ENCODE measurements at regions not wholly inside any gene's neighbourhood (a gene's known extent, or its start where the extent isn't known, plus 50 kb on each side); places are given as distances from the start of the nearest gene placed in this dataset.

DNA sequence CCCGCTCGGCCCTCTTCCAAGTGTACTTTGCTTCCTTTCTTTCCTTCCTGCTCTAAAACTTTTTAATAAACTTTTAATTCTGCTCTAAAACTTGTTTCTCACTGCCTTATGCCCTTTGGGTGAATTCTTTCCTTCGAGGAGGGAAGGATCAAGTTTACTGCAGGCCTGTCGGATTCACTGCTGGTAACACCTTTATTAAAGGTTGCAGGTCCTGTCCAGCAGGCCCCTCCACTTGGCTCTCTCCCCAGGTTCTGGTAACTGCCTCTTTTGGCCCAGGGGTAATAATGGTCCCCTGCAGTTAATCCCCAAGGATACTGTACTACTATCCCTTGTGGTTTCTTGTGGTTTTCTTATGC, 152.7 kb upstream of the EEA1 start:
- Mint-ChIP-seq H3K9me3 (ENCODE audit: unreplicated experiment) (peaks cover 10% of the 10 kb centered on the region), H3K4me3 (ENCODE audit: unreplicated experiment) (no peak overlapping the region), H3K27me3 (ENCODE audit: unreplicated experiment) (no peaks in the 10 kb centered on the region), H3K27ac (ENCODE audit: unreplicated experiment) (peak overlapping the region; percentile 85), H3K36me3 (ENCODE audit: unreplicated experiment) (no peaks in the 10 kb centered on the region), H3K4me1 (ENCODE audit: unreplicated experiment) (peaks cover 31% of the 10 kb centered on the region)
- no peak for DNase-seq (ENCODE audit: extremely low spot score, unreplicated experiment)
- TF ChIP-seq, protein P1, sequence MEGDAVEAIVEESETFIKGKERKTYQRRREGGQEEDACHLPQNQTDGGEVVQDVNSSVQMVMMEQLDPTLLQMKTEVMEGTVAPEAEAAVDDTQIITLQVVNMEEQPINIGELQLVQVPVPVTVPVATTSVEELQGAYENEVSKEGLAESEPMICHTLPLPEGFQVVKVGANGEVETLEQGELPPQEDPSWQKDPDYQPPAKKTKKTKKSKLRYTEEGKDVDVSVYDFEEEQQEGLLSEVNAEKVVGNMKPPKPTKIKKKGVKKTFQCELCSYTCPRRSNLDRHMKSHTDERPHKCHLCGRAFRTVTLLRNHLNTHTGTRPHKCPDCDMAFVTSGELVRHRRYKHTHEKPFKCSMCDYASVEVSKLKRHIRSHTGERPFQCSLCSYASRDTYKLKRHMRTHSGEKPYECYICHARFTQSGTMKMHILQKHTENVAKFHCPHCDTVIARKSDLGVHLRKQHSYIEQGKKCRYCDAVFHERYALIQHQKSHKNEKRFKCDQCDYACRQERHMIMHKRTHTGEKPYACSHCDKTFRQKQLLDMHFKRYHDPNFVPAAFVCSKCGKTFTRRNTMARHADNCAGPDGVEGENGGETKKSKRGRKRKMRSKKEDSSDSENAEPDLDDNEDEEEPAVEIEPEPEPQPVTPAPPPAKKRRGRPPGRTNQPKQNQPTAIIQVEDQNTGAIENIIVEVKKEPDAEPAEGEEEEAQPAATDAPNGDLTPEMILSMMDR (IDR thresholded peaks at IDR 0.05): no peak

DNA sequence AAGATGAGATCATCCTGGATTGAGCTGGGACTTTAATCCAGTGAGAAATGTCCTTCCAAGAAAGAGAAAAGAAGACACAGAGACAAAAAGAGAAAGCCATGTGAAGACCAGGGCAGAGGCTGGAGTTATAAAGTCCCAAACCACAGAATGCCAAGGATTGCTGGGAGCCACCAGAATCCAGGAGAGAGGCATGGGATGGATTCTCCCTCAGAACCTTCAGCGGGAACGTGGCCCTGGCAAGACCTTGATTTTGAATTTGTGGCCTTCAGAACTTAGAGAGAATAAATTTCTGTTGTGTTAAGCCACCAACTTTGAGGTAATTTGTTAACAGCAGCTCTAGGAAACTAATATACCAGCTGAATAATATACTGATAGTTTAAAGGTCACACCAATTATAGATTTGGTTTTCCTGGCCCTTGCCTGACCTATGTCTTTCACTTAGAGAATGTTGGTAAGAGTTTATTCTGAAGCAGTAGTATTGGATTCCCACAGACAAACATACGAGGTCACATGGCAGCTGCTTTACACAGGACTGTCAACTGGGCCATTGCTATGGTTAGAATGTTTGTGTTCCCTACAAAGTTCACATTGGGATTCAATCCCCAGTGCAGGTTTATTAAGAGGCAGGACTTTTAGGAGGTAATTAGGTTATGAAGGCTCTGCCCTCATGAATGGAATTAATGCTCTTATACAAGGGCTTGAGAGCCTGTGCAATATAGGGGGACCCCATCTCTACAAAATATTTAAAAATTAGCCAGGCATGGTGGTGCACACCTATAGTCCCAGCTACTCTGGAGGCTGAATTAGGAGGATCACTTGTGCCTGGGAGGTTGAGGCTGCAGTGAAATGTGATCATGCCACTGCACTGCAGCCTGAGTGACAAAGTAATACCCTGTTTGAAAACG, 156.5 kb upstream of the EEA1 start:
- TF ChIP-seq, protein P1 (IDR thresholded peaks at IDR 0.05): no peak
- no peak overlapping the region for H3K4me3 Mint-ChIP-seq (ENCODE audit: unreplicated experiment)
- H3K4me1 Mint-ChIP-seq (ENCODE audit: unreplicated experiment): peaks cover 51% of the 10 kb centered on the region
- no peaks in the 10 kb centered on the region for H3K36me3 Mint-ChIP-seq (ENCODE audit: unreplicated experiment)
- DNase-seq (ENCODE audit: extremely low spot score, unreplicated experiment): no peak
- H3K27ac Mint-ChIP-seq (ENCODE audit: unreplicated experiment): no peak overlapping the region
- no peaks in the 10 kb centered on the region for H3K27me3 Mint-ChIP-seq (ENCODE audit: unreplicated experiment)
- peaks cover 10% of the 10 kb centered on the region for H3K9me3 Mint-ChIP-seq (ENCODE audit: unreplicated experiment)

- H3K27me3 Mint-ChIP-seq (ENCODE audit: unreplicated experiment): no peaks in the 10 kb centered on the region
- H3K4me1 Mint-ChIP-seq (ENCODE audit: unreplicated experiment): peaks cover 48% of the 10 kb centered on the region
- DNase-seq (ENCODE audit: extremely low spot score, unreplicated experiment): no peak
- no peaks in the 10 kb centered on the region for H3K36me3 Mint-ChIP-seq (ENCODE audit: unreplicated experiment)
- peaks cover 10% of the 10 kb centered on the region for H3K9me3 Mint-ChIP-seq (ENCODE audit: unreplicated experiment)
- H3K27ac Mint-ChIP-seq (ENCODE audit: unreplicated experiment): no peak overlapping the region
- no peak overlapping the region for H3K4me3 Mint-ChIP-seq (ENCODE audit: unreplicated experiment)
- TF ChIP-seq, protein P1 (IDR thresholded peaks at IDR 0.05): no peak
Measured at GRCh38 chr12:93086288-93086727, 157.2 kb upstream of the EEA1 start.

DNA sequence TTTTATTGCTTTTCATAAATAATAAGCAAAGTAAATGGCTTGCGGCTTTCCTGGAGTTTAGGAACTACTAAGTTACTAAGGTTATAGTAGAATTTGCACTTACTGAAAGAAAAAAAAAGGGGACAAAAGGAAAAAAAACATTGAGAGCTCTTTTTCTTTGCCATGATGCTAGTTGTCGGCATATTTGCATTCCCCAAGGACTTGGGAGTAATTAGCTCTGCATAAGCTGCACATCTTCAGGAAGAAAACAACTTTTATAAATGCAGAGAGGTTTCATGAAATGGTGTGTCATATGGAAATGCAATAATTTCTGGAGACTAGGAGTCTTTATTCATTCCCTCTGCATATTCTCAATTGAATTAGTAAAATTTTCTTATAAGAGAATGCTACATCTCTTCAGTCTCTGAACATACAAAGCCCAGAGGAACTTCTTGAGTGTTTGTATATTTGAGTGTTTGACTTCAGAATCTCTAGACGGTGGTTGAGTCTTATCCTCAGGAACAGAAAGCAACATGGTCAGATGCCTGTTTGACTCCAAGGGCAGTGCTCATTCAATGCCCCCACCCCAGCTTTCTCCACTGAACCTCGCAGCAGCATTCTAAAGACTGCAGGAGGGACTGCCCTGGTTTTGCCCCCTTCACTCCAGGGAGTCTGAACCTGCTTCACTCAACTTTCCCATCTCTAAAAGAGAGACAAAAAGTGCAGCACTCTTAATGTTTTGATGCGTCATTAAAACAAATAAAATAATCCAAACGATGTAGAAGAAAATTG, 158.9 kb upstream of the EEA1 start:
- no peak for DNase-seq (ENCODE audit: extremely low spot score, unreplicated experiment)
- Mint-ChIP-seq H3K27me3 (ENCODE audit: unreplicated experiment) (no peaks in the 10 kb centered on the region), H3K36me3 (ENCODE audit: unreplicated experiment) (no peaks in the 10 kb centered on the region), H3K27ac (ENCODE audit: unreplicated experiment) (no peak overlapping the region), H3K4me3 (ENCODE audit: unreplicated experiment) (no peak overlapping the region), H3K4me1 (ENCODE audit: unreplicated experiment) (peaks cover 40% of the 10 kb centered on the region), H3K9me3 (ENCODE audit: unreplicated experiment) (peaks cover 6% of the 10 kb centered on the region)
- TF ChIP-seq, protein P1 (IDR thresholded peaks at IDR 0.05): no peak
